HEK293T (cell line): ENCODE measurements at regions not wholly inside any gene's neighbourhood (a gene's known extent, or its start where the extent isn't known, plus 50 kb on each side); places are given as distances from the start of the nearest gene placed in this dataset.

Experiments
- ARNT ChIP-seq: fragments of 450-650 bp; IDR thresholded peaks from 2 replicates; pipeline ENCODE4 v1.6.1; 2017; ENCODE audit warnings: mild to moderate bottlenecking
- FOXA1 ChIP-seq: fragments of 450-650 bp; IDR thresholded peaks from 2 replicates; pipeline ENCODE4 v1.6.1; 2016; ENCODE audit warnings: mild to moderate bottlenecking
- FOXK2 ChIP-seq: fragments of 450-650 bp; IDR thresholded peaks from 2 replicates; pipeline ENCODE4 v1.6.1; 2016; ENCODE audit warnings: mild to moderate bottlenecking
- HDGF ChIP-seq: fragments of 450-650 bp; IDR thresholded peaks from 2 replicates; pipeline ENCODE4 v1.6.1; 2017; ENCODE audit warnings: antibody characterized with exemption, borderline replicate concordance
- LEF1 ChIP-seq: fragments of 450-650 bp; IDR thresholded peaks from 2 replicates; pipeline ENCODE4 v1.6.1; 2017; ENCODE audit warnings: mild to moderate bottlenecking, borderline replicate concordance
- SP1 ChIP-seq: fragments of 450-650 bp; IDR thresholded peaks from 2 replicates; pipeline ENCODE4 v1.6.1; 2017
- ZNF384 ChIP-seq: fragments of 450-650 bp; IDR thresholded peaks from 2 replicates; pipeline ENCODE4 v1.6.1; 2016

- TF ChIP-seq FOXK2 (no peak), HDGF (no peak), LEF1 (no peak), FOXA1 (no peak), ZNF384 (no peak), SP1 (no peak), ARNT (no peak)
Observed at GRCh38 chr3:27646896-27647295, 75.2 kb downstream of the EOMES start.
